GM10266 (cell line): ENCODE measurements at regions not wholly inside any gene's neighbourhood (a gene's known extent, or its start where the extent isn't known, plus 50 kb on each side); places are given as distances from the start of the nearest gene placed in this dataset.

Experiments
- DNase-seq: peaks from one replicate; pipeline ENCODE4 v3.0.0; 2012; ENCODE audit errors: extremely low spot score
- TF ChIP-seq, protein P1 (sequence below): IDR thresholded peaks from 2 replicates; pipeline ENCODE4 v1.5.1; 2012; ENCODE audit warnings: mild to moderate bottlenecking, low read depth; ENCODE audit not compliant: control insufficient read depth, insufficient read depth; ENCODE audit errors: missing control alignments

DNA sequence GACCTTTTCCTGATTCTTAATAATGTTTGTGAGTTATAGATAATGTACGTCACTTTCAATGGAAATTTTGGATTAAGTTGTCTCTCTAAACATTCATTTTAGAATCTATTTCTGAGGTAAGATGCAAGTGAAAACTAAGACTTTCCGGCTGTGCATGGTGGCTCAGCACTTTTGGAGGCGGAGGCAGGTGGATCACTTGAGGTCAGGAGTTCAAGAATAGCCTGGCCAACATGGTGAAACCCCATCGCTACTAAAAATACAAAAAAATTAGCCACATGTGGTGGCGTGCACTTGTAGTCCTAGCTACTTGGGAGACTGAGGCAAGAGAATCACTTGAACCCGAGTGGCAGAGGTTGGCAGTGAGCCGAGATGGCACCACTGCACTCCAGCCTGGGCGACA lies 524.6 kb upstream of the SLIT2 start:
- TF ChIP-seq, protein P1, sequence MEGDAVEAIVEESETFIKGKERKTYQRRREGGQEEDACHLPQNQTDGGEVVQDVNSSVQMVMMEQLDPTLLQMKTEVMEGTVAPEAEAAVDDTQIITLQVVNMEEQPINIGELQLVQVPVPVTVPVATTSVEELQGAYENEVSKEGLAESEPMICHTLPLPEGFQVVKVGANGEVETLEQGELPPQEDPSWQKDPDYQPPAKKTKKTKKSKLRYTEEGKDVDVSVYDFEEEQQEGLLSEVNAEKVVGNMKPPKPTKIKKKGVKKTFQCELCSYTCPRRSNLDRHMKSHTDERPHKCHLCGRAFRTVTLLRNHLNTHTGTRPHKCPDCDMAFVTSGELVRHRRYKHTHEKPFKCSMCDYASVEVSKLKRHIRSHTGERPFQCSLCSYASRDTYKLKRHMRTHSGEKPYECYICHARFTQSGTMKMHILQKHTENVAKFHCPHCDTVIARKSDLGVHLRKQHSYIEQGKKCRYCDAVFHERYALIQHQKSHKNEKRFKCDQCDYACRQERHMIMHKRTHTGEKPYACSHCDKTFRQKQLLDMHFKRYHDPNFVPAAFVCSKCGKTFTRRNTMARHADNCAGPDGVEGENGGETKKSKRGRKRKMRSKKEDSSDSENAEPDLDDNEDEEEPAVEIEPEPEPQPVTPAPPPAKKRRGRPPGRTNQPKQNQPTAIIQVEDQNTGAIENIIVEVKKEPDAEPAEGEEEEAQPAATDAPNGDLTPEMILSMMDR: no peak

GRCh38 chr4:19725130-19725529 lies 526.6 kb upstream of the SLIT2 start:
- TF ChIP-seq, protein P1: no peak
- DNase-seq: no peak

More for the DNA sequence above, 524.6 kb upstream of the SLIT2 start:
- no peak for DNase-seq

DNA sequence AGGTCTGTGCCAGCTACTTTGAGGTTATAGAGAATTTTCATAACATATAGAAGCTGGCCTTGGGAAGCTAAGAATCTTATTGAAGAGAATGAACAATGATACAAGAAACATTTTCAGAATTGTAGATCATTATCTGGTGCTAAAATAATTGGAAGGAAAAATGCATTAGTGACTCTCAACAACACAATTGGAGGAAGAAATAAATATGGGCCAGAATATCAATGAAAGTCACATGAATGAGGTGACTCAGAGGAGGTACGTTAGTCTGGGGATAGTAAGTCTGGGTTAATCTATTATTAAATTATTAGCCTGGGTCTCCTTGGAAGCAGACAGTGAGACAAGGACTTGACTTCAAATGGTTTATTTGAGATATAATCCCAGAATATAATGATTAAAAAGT lies 529.3 kb upstream of the SLIT2 start:
- no peak for DNase-seq
- TF ChIP-seq, protein P1: no peak

- TF ChIP-seq, protein P1: no peak
Measured at GRCh38 chr4:19721587-19721986, 530.1 kb upstream of the SLIT2 start.

DNA sequence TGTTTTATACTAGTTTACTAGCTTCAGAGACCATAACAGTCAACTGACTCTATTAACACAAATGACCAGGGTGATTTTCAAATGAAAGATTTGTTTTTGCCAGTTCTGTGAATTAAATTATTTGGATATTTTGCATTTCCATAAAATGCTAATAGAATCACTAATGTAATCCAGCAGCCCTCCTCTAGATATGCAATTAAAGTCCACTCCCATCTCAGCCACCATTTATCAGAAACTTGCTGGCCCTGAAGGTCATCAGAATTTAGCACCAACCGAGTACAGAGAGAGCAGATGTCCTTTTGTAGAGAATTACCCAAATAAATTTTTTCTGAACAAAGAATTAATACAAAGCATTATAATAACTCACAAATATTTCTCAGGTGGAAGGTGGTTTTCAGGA lies 531.1 kb upstream of the SLIT2 start:
- DNase-seq: no peak
- TF ChIP-seq, protein P1: no peak

More at GRCh38 chr4:19721587-19721986, 530.1 kb upstream of the SLIT2 start:
- DNase-seq: no peak

- DNase-seq: no peak
- TF ChIP-seq, protein P1: no peak
Measured at GRCh38 chr4:19720190-19720589, 531.5 kb upstream of the SLIT2 start.

GRCh38 chr4:19711871-19712270 lies 539.8 kb upstream of the SLIT2 start:
- TF ChIP-seq, protein P1: no peak
- DNase-seq: no peak
